GM19463 (cell line): ENCODE measurements at regions not wholly inside any gene's neighbourhood (a gene's known extent, or its start where the extent isn't known, plus 50 kb on each side); places are given as distances from the start of the nearest gene placed in this dataset.
"Not testable (repeated sequence)": the region's sequence is repeated elsewhere in the genome, so short reads cannot be mapped to it uniquely, and the experiment has no call there.

ENCODE experiments used
- ATAC-seq: cut with Tn5 transposase; IDR thresholded peaks from one replicate; pipeline ENCODE4 v1.9.1; 2021; ENCODE audit warnings: mild to moderate bottlenecking, moderate library complexity; ENCODE audit not compliant: unreplicated experiment

GRCh38 chr1:145482214-145482860 is 56.9 kb upstream of the NBPF20 start:
- not testable (repeated sequence) for ATAC-seq

- ATAC-seq, result not testable (repeated sequence)
Observed at GRCh38 chr1:145475962-145476361, 50.6 kb upstream of the NBPF20 start.

- ATAC-seq, result not testable (repeated sequence)
Observed at GRCh38 chr1:145475369-145475915, 50.0 kb upstream of the NBPF20 start.
